Femur (tissue), 1 donor: ENCODE measurements at regions not wholly inside any gene's neighbourhood (a gene's known extent, or its start where the extent isn't known, plus 50 kb on each side); places are given as distances from the start of the nearest gene placed in this dataset.

ENCODE experiments used
- DNase-seq: peaks from one replicate; pipeline ENCODE4 v3.0.0-alpha.2; 2017

- DNase-seq = peak; percentile 39
Observed at GRCh38 chr2:118223992-118224894, 136.0 kb downstream of the INSIG2 start.

- peak; percentile 29 for DNase-seq
Observed at GRCh38 chr2:118223511-118223991, 135.3 kb downstream of the INSIG2 start.

- no peak for DNase-seq
Observed at GRCh38 chr2:118222672-118223421, 134.6 kb downstream of the INSIG2 start.

- no peak for DNase-seq
Observed at GRCh38 chr2:118222273-118222594, 134.0 kb downstream of the INSIG2 start.

- peak; percentile 72 for DNase-seq
Observed at GRCh38 chr2:118221536-118222272, 133.4 kb downstream of the INSIG2 start.

GRCh38 chr2:118219611-118220010 lies 131.3 kb downstream of the INSIG2 start:
- DNase-seq = no peak

- no peak for DNase-seq
Observed at GRCh38 chr2:118216224-118216623, 128.0 kb downstream of the INSIG2 start.

GRCh38 chr2:118209727-118210126 lies 121.5 kb downstream of the INSIG2 start:
- DNase-seq = no peak

- no peak for DNase-seq
Observed at GRCh38 chr2:118207889-118208288, 119.6 kb downstream of the INSIG2 start.

GRCh38 chr2:118202707-118203303 lies 114.5 kb downstream of the INSIG2 start:
- DNase-seq = peak; percentile 50

GRCh38 chr2:118198268-118198667 lies 110.0 kb downstream of the INSIG2 start:
- no peak for DNase-seq

- no peak for DNase-seq
Observed at GRCh38 chr2:118197011-118197675, 108.9 kb downstream of the INSIG2 start.

- no peak for DNase-seq
Observed at GRCh38 chr2:118190474-118190873, 102.2 kb downstream of the INSIG2 start.

- no peak for DNase-seq
Observed at GRCh38 chr2:118186858-118187254, 98.6 kb downstream of the INSIG2 start.

GRCh38 chr2:118186110-118186857 lies 98.0 kb downstream of the INSIG2 start:
- DNase-seq = peak; percentile 94

- peak; percentile 73 for DNase-seq
Observed at GRCh38 chr2:118185210-118186109, 97.2 kb downstream of the INSIG2 start.

- no peak for DNase-seq
Observed at GRCh38 chr2:118183381-118183780, 95.1 kb downstream of the INSIG2 start.

GRCh38 chr2:118179445-118179844 lies 91.2 kb downstream of the INSIG2 start:
- no peak for DNase-seq

- no peak for DNase-seq
Observed at GRCh38 chr2:118177884-118178283, 89.6 kb downstream of the INSIG2 start.

- no peak for DNase-seq
Observed at GRCh38 chr2:118177318-118177717, 89.0 kb downstream of the INSIG2 start.
